Chondrocyte (in vitro differentiated cells): ENCODE measurements at regions not wholly inside any gene's neighbourhood (a gene's known extent, or its start where the extent isn't known, plus 50 kb on each side); places are given as distances from the start of the nearest gene placed in this dataset.

Source experiments
- DNase-seq: peaks from one replicate; pipeline ENCODE4 v3.0.0; 2021; ENCODE audit warnings: mixed read lengths, low spot score
- H3K27ac Mint-ChIP-seq: one replicate; pipeline ENCODE4 v1.8.0; 2021; ENCODE audit warnings: mild to moderate bottlenecking, moderate library complexity, mixed read lengths; ENCODE audit not compliant: unreplicated experiment
- H3K27me3 Mint-ChIP-seq: 2 replicates; pipeline ENCODE4 v1.8.0; 2021; ENCODE audit warnings: low read depth, mixed read lengths
- H3K36me3 Mint-ChIP-seq: 2 replicates; pipeline ENCODE4 v1.8.0; 2021; ENCODE audit warnings: low read depth, mixed read lengths
- H3K4me1 Mint-ChIP-seq: 2 replicates; pipeline ENCODE4 v1.8.0; 2021; ENCODE audit warnings: low read depth, mild to moderate bottlenecking, mixed read lengths
- H3K4me3 Mint-ChIP-seq: one replicate; pipeline ENCODE4 v1.8.0; 2021; ENCODE audit warnings: mild to moderate bottlenecking, moderate library complexity, mixed read lengths; ENCODE audit not compliant: unreplicated experiment
- H3K9me3 Mint-ChIP-seq: 2 replicates; pipeline ENCODE4 v1.8.0; 2021; ENCODE audit warnings: low read depth, mixed read lengths
- TF ChIP-seq, protein P1 (sequence below): fragments of 200-600 bp; sonication (generic); IDR thresholded peaks from 2 replicates; pipeline ENCODE4 v1.5.0; 2021; ENCODE audit warnings: antibody characterized with exemption, mild to moderate bottlenecking, moderate library complexity

DNA sequence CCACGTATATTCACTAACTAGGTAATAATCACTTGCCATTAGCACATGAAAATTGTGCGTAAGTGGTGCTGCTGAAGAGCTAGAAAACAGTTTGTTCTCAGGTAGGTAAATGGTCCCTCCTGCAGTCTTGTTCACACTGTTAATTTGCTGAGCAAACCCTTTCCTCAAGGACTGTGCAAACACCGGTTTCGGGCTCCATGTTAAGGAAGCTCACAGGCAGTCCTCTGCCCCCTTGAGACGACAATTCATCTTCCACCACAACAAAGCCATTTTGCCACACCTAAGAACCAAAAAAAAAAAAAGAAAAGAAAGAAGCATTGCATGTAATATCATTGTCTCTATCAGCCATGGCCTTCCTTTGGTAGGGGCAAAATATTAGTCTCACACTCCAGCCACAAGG is 193.9 kb downstream of the BCL11A start:
- no peak overlapping the region for H3K4me3 Mint-ChIP-seq
- DNase-seq, result no peak
- H3K36me3 Mint-ChIP-seq, result no peaks in the 10 kb centered on the region
- peaks cover 2% of the 10 kb centered on the region for H3K27me3 Mint-ChIP-seq
- TF ChIP-seq, protein P1, sequence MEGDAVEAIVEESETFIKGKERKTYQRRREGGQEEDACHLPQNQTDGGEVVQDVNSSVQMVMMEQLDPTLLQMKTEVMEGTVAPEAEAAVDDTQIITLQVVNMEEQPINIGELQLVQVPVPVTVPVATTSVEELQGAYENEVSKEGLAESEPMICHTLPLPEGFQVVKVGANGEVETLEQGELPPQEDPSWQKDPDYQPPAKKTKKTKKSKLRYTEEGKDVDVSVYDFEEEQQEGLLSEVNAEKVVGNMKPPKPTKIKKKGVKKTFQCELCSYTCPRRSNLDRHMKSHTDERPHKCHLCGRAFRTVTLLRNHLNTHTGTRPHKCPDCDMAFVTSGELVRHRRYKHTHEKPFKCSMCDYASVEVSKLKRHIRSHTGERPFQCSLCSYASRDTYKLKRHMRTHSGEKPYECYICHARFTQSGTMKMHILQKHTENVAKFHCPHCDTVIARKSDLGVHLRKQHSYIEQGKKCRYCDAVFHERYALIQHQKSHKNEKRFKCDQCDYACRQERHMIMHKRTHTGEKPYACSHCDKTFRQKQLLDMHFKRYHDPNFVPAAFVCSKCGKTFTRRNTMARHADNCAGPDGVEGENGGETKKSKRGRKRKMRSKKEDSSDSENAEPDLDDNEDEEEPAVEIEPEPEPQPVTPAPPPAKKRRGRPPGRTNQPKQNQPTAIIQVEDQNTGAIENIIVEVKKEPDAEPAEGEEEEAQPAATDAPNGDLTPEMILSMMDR, result no peak
- no peaks in the 10 kb centered on the region for H3K9me3 Mint-ChIP-seq
- no peak overlapping the region for H3K27ac Mint-ChIP-seq
- no peaks in the 10 kb centered on the region for H3K4me1 Mint-ChIP-seq

DNA sequence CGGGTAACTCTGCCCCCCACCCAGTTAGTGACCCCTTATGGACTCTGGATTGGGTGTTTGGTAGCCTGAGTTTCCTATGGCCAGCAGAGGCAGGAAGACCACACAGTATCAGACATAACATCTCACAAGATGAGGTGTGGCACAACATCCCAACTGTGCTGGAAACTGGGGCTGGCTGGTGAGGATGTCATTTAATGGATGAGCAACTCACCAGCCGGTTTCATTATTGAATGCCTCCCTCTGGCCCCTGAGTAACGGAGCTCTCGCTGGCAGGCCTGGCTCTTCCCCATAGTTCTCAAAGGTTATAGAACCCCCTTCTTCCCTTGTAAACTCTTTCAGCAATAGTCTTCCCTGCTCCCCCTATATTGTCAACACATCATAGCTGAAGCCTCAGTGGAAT is 195.0 kb downstream of the BCL11A start:
- Mint-ChIP-seq H3K4me3 (no peak overlapping the region), H3K9me3 (no peaks in the 10 kb centered on the region), H3K36me3 (no peaks in the 10 kb centered on the region), H3K4me1 (no peaks in the 10 kb centered on the region), H3K27me3 (peaks cover 3% of the 10 kb centered on the region), H3K27ac (no peak overlapping the region)
- DNase-seq, result no peak
- TF ChIP-seq, protein P1, result no peak

DNA sequence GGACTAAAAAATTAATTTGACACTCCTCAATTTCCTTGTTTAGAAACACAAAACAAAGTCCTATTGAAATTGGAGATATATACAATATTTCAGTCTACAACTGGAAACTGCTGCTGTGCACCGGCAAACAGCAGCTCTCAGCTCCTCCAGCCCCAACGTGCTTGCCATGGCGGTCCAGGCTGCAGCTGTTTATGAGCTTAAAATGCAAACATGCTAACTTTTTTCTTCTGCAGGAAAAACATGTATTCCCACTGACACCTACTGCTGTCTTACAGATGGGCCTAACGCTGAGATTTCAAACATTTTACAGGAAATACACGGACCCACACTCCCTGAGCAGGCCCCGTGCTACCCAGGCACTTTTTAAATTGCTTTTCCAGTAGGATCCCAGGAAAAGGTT is 195.5 kb downstream of the BCL11A start:
- no peak for DNase-seq
- TF ChIP-seq, protein P1, result no peak
- Mint-ChIP-seq H3K36me3 (no peaks in the 10 kb centered on the region), H3K4me3 (no peak overlapping the region), H3K4me1 (no peaks in the 10 kb centered on the region), H3K27me3 (peaks cover 3% of the 10 kb centered on the region), H3K9me3 (no peaks in the 10 kb centered on the region), H3K27ac (no peak overlapping the region)

DNA sequence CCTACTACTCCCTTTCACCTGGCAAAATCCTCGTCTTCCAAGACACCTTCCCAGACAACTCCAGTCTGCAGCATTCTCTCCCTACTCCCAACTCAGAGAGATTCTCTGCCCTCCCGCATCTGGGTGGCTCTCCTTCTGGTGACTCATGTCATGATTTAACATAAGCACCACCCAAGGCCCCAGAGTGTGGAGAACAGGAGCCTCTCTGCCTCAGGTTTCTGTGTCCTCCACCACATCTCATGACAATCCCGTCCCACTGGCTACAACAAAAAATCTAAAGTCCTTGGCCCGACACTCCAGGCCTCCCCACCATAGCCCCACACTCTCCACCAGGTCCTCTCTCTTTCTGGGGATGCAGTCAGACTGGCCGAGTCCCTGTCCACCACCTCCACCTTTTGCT is 197.1 kb downstream of the BCL11A start:
- Mint-ChIP-seq H3K4me3 (no peak overlapping the region), H3K4me1 (no peaks in the 10 kb centered on the region), H3K27ac (no peak overlapping the region), H3K36me3 (no peaks in the 10 kb centered on the region), H3K9me3 (no peaks in the 10 kb centered on the region), H3K27me3 (peaks cover 3% of the 10 kb centered on the region)
- no peak for DNase-seq
- TF ChIP-seq, protein P1, result no peak

DNA sequence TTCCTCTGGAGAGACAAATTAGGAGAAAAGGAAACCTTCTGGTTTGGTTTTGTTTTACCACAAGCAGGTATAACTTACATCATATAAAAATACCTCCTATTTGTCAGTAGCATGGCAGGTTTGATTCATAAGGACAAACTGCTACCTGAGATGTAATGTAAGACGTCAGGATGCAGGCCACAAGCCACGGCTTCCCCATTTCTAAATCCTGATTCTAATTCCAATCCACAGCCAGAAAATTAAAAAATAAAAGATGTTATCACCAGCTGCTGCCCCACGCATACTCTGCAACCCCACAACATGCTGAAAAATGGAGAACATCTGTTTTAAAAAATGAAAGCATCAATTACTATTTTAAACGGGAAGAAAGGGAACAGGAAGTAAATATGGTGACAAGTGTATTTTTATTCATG is 197.6 kb downstream of the BCL11A start:
- no peaks in the 10 kb centered on the region for H3K9me3 Mint-ChIP-seq

More for the DNA sequence above, 197.6 kb downstream of the BCL11A start:
- no peak for DNase-seq
- no peaks in the 10 kb centered on the region for H3K36me3 Mint-ChIP-seq
- no peaks in the 10 kb centered on the region for H3K4me1 Mint-ChIP-seq
- peaks cover 3% of the 10 kb centered on the region for H3K27me3 Mint-ChIP-seq
- TF ChIP-seq, protein P1, result no peak
- no peak overlapping the region for H3K27ac Mint-ChIP-seq
- no peak overlapping the region for H3K4me3 Mint-ChIP-seq
